Hepatocyte (in vitro differentiated cells): ENCODE measurements at regions not wholly inside any gene's neighbourhood (a gene's known extent, or its start where the extent isn't known, plus 50 kb on each side); places are given as distances from the start of the nearest gene placed in this dataset.
A peak's percentile ranks its signal among the peaks of the same experiment; 100 is the strongest.

Experiments used
- DNase-seq: peaks from one replicate; pipeline ENCODE4 v3.0.0-alpha.2; 2016; ENCODE audit warnings: low spot score
- H2AFZ ChIP-seq: fragments of 200-600 bp; sonication (generic); 2 replicates; pipeline ENCODE4 v1.6.0; 2016; ENCODE audit warnings: antibody characterized with exemption, mild to moderate bottlenecking
- H3K27ac ChIP-seq: fragments of 200-600 bp; sonication (generic); 2 replicates; pipeline ENCODE4 v1.5.1; 2016; ENCODE audit warnings: mild to moderate bottlenecking
- H3K27me3 ChIP-seq: fragments of 200-600 bp; sonication (generic); 2 replicates; pipeline ENCODE4 v1.6.1; 2016
- H3K36me3 ChIP-seq: fragments of 200-600 bp; sonication (generic); replicated peaks from 2 replicates; pipeline ENCODE4 v1.5.1; 2016; ENCODE audit warnings: low read depth; ENCODE audit not compliant: insufficient read depth
- H3K4me1 ChIP-seq: fragments of 200-600 bp; sonication (generic); 2 replicates; pipeline ENCODE4 v1.5.1; 2016; ENCODE audit warnings: mild to moderate bottlenecking, moderate library complexity; ENCODE audit not compliant: insufficient read depth
- H3K4me2 ChIP-seq: fragments of 200-600 bp; sonication (generic); 2 replicates; pipeline ENCODE4 v1.6.0; 2016
- H3K4me3 ChIP-seq: fragments of 200-600 bp; sonication (generic); 2 replicates; pipeline ENCODE4 v1.5.1; 2016; ENCODE audit warnings: mild to moderate bottlenecking
- H3K79me2 ChIP-seq: fragments of 200-600 bp; sonication (generic); 2 replicates; pipeline ENCODE4 v1.6.0; 2017; ENCODE audit warnings: mild to moderate bottlenecking
- H3K9me2 ChIP-seq: fragments of 200-600 bp; sonication (generic); replicated peaks from 2 replicates; pipeline ENCODE4 v1.6.0; 2017; ENCODE audit warnings: mild to moderate bottlenecking; ENCODE audit not compliant: insufficient read depth
- H3K9me3 ChIP-seq: fragments of 200-600 bp; sonication (generic); 2 replicates; pipeline ENCODE4 v1.5.1; 2016; ENCODE audit warnings: low read depth, mild to moderate bottlenecking
- H4K20me1 ChIP-seq: fragments of 200-600 bp; sonication (generic); 2 replicates; pipeline ENCODE4 v1.6.0; 2016; ENCODE audit warnings: mild to moderate bottlenecking; ENCODE audit not compliant: insufficient read depth, poor library complexity, severe bottlenecking
- EZH2 ChIP-seq: fragments of 200-600 bp; sonication (generic); IDR thresholded peaks from 2 replicates; pipeline ENCODE4 v1.6.1; 2016; ENCODE audit warnings: antibody characterized with exemption, mild to moderate bottlenecking, borderline replicate concordance
- EZH2phosphoT487 ChIP-seq: fragments of 200-600 bp; sonication (generic); IDR thresholded peaks from one replicate; pipeline ENCODE4 v1.6.1; 2018; ENCODE audit warnings: antibody characterized with exemption, mild to moderate bottlenecking, low read depth, moderate library complexity; ENCODE audit not compliant: unreplicated experiment, severe bottlenecking
- WGBS: methylation state at CpG from one replicate; pipeline ENCODE4 v1.1.6; 2016; ENCODE audit warnings: low lambda C conversion rate; ENCODE audit errors: missing lambda C conversion rate; 5-methylcytosine and 5-hydroxymethylcytosine counted together
- TF ChIP-seq, protein P1 (sequence below): fragments of 200-600 bp; sonication (generic); IDR thresholded peaks from 2 replicates; pipeline ENCODE4 v1.5.1; 2016; ENCODE audit warnings: antibody characterized with exemption, mild to moderate bottlenecking; ENCODE audit not compliant: poor library complexity

GRCh38 chr1:234833118-234833517, 223.1 kb upstream of the IRF2BP2 start:
- H3K27ac ChIP-seq, result no peak overlapping the region
- TF ChIP-seq, protein P1, sequence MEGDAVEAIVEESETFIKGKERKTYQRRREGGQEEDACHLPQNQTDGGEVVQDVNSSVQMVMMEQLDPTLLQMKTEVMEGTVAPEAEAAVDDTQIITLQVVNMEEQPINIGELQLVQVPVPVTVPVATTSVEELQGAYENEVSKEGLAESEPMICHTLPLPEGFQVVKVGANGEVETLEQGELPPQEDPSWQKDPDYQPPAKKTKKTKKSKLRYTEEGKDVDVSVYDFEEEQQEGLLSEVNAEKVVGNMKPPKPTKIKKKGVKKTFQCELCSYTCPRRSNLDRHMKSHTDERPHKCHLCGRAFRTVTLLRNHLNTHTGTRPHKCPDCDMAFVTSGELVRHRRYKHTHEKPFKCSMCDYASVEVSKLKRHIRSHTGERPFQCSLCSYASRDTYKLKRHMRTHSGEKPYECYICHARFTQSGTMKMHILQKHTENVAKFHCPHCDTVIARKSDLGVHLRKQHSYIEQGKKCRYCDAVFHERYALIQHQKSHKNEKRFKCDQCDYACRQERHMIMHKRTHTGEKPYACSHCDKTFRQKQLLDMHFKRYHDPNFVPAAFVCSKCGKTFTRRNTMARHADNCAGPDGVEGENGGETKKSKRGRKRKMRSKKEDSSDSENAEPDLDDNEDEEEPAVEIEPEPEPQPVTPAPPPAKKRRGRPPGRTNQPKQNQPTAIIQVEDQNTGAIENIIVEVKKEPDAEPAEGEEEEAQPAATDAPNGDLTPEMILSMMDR, result no peak
- TF ChIP-seq EZH2phosphoT487, result no peak
- no peak for TF ChIP-seq EZH2
- no peaks in the 10 kb centered on the region for H3K9me3 ChIP-seq
- DNase-seq, result no peak
- H3K4me2 ChIP-seq, result no peak overlapping the region
- H3K4me3 ChIP-seq, result no peak overlapping the region
- H3K36me3 ChIP-seq, result no peaks in the 10 kb centered on the region
- no peaks in the 10 kb centered on the region for H3K79me2 ChIP-seq
- no peaks in the 10 kb centered on the region for H3K4me1 ChIP-seq
- no peak overlapping the region for H2AFZ ChIP-seq
- WGBS, result 93% methylated on average over 4 of the region's 4 CpGs
- H3K27me3 ChIP-seq, result no peaks in the 10 kb centered on the region
- no peaks in the 10 kb centered on the region for H4K20me1 ChIP-seq
- no peaks in the 10 kb centered on the region for H3K9me2 ChIP-seq

- Histone ChIP-seq H3K9me3 (no peaks in the 10 kb centered on the region), H4K20me1 (no peaks in the 10 kb centered on the region), H3K27ac (no peak overlapping the region), H3K9me2 (no peaks in the 10 kb centered on the region), H3K79me2 (no peaks in the 10 kb centered on the region), H3K36me3 (no peaks in the 10 kb centered on the region), H3K4me2 (no peak overlapping the region), H3K27me3 (no peaks in the 10 kb centered on the region), H3K4me3 (no peak overlapping the region), H3K4me1 (no peaks in the 10 kb centered on the region), H2AFZ (no peak overlapping the region)
- no peak for TF ChIP-seq EZH2phosphoT487
- TF ChIP-seq, protein P1, result no peak
- TF ChIP-seq EZH2, result no peak
- WGBS, result 87% methylated on average over 7 of the region's 7 CpGs
- no peak for DNase-seq
Observed at GRCh38 chr1:234827656-234828055, 217.7 kb upstream of the IRF2BP2 start.

GRCh38 chr1:234827181-234827580, 217.2 kb upstream of the IRF2BP2 start:
- H2AFZ ChIP-seq, result no peak overlapping the region
- H3K36me3 ChIP-seq, result no peaks in the 10 kb centered on the region
- TF ChIP-seq, protein P1, result no peak
- TF ChIP-seq EZH2 (no peak), EZH2phosphoT487 (no peak)
- DNase-seq, result no peak
- no peaks in the 10 kb centered on the region for H3K9me3 ChIP-seq
- WGBS, result 100% methylated on average over 1 of the region's 1 CpG
- no peaks in the 10 kb centered on the region for H3K27me3 ChIP-seq
- H3K4me1 ChIP-seq, result no peaks in the 10 kb centered on the region
- H3K4me3 ChIP-seq, result no peak overlapping the region
- no peaks in the 10 kb centered on the region for H4K20me1 ChIP-seq
- no peaks in the 10 kb centered on the region for H3K79me2 ChIP-seq
- H3K4me2 ChIP-seq, result no peak overlapping the region
- H3K9me2 ChIP-seq, result no peaks in the 10 kb centered on the region
- H3K27ac ChIP-seq, result no peak overlapping the region

DNA sequence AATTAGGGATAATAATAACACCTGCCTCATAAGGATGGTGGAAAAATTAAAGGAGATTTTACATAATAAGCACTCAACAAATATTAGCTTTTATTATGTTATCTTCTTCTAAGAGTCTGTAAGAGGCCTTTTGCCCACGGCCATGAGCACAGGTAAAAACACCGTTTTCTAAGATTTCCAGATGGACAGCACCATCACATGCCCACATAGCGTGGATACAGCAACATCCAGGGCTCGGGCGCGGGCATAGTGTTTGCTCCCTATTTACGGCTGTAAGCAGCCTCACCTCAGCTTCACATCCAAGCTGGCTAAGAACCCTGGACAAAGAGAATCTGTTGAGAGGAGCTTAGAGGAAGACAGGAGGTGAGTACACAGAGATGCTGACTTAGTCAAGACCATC, 216.4 kb upstream of the IRF2BP2 start:
- no peaks in the 10 kb centered on the region for H3K27me3 ChIP-seq
- TF ChIP-seq, protein P1, result no peak
- TF ChIP-seq EZH2, result no peak
- no peak for TF ChIP-seq EZH2phosphoT487
- H3K4me1 ChIP-seq, result no peaks in the 10 kb centered on the region
- H3K79me2 ChIP-seq, result no peaks in the 10 kb centered on the region
- peak overlapping the region; percentile 26 for H3K27ac ChIP-seq
- no peaks in the 10 kb centered on the region for H4K20me1 ChIP-seq
- WGBS, result 90% methylated on average over 7 of the region's 7 CpGs
- H3K9me3 ChIP-seq, result no peaks in the 10 kb centered on the region
- no peaks in the 10 kb centered on the region for H3K9me2 ChIP-seq
- no peak overlapping the region for H2AFZ ChIP-seq
- H3K4me3 ChIP-seq, result no peak overlapping the region
- no peaks in the 10 kb centered on the region for H3K36me3 ChIP-seq
- no peak for DNase-seq
- H3K4me2 ChIP-seq, result no peak overlapping the region
